ENCODE measurements at regions not wholly inside any gene's neighbourhood (a gene's known extent, or its start where the extent isn't known, plus 50 kb on each side); places are given as distances from the start of the nearest gene placed in this dataset.

DNA sequence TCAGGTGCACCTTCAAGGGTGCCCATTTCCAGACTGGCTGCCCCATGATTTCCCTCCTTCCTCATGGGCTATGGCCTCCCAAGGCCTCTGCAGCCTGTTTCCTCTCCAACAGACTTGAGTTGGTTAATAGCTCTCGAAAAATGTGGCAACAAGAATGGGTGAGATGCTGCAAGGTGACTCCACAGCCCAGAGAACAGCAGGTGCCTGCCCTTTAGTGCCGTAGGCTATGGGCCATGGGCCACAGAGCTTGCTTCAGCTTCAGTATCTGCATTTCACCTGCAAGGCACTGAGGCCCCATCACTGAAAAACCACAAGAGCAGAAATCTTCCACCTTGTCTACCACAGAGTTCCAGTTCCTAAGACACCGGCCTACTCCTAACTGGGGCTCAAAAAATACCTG, 122.0 kb downstream of the ETS2 start:
- POLR2A ChIA-PET = no interaction called here
- TF ChIP-seq, protein P1, sequence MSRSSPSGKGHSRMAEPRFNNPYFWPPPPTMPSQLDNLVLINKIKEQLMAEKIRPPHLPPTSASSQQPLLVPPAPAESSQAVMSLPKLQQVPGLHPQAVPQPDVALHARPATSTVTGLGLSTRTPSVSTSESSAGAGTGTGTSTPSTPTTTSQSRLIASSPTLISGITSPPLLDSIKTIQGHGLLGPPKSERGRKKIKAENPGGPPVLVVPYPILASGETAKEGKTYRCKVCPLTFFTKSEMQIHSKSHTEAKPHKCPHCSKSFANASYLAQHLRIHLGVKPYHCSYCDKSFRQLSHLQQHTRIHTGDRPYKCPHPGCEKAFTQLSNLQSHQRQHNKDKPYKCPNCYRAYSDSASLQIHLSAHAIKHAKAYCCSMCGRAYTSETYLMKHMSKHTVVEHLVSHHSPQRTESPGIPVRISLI (tag by site-specific recombination; IDR thresholded peaks at IDR 0.05) = no peak
- no peak for TF ChIP-seq ZNF146 (tag by site-specific recombination; IDR thresholded peaks at IDR 0.05)
- TF ChIP-seq ZNF747 (tag by site-specific recombination; IDR thresholded peaks at IDR 0.05) = no peak
- TF ChIP-seq ZNF366 (tag by site-specific recombination; conservative IDR thresholded peaks at IDR 0.05) = no peak
- TF ChIP-seq, protein P2, sequence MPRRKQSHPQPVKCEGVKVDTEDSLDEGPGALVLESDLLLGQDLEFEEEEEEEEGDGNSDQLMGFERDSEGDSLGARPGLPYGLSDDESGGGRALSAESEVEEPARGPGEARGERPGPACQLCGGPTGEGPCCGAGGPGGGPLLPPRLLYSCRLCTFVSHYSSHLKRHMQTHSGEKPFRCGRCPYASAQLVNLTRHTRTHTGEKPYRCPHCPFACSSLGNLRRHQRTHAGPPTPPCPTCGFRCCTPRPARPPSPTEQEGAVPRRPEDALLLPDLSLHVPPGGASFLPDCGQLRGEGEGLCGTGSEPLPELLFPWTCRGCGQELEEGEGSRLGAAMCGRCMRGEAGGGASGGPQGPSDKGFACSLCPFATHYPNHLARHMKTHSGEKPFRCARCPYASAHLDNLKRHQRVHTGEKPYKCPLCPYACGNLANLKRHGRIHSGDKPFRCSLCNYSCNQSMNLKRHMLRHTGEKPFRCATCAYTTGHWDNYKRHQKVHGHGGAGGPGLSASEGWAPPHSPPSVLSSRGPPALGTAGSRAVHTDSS (tag by site-specific recombination; IDR thresholded peaks at IDR 0.05) = no peak
- TF ChIP-seq IKZF3 (tag by site-specific recombination; IDR thresholded peaks at IDR 0.05) = no peak
- TF ChIP-seq ZNF423 (tag by site-specific recombination; IDR thresholded peaks at IDR 0.05) = no peak
- CTCF ChIA-PET = no interaction called here

DNA sequence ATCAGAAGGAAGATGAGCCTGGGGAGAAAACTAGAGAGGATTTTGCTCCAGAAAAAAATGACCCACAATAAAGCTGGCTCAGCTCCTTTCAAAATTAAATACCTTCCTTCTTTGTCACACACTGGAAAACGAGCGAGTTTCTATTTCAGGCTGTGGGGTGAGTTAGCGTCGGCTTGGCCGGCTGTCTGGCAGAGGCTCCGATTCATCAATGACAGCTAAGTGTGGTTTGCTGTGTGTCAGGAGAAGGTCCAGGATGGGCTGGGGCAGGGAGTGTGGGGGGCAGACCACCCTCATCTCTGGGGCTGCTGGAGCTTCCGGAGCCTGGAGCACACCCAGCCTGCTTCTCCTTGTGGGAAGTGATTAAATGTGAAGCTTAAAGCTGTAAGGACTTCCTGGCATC, 120.2 kb downstream of the ETS2 start:
- TF ChIP-seq KLF16 (tag by site-specific recombination; IDR thresholded peaks at IDR 0.05) = no peak
- TF ChIP-seq ZNF324 (tag by site-specific recombination; IDR thresholded peaks at IDR 0.05) = no peak
- no peak for TF ChIP-seq ZBTB48 (tag by site-specific recombination; IDR thresholded peaks at IDR 0.05)
- TF ChIP-seq ZNF660 (tag by site-specific recombination; IDR thresholded peaks at IDR 0.05) = no peak
- no peak for TF ChIP-seq ZNF571 (tag by site-specific recombination; IDR thresholded peaks at IDR 0.05)
- no peak for TF ChIP-seq ZNF223 (tag by site-specific recombination; IDR thresholded peaks at IDR 0.05)
- no peak for TF ChIP-seq ZNF121 (tag by site-specific recombination; IDR thresholded peaks at IDR 0.05)
- no peak for TF ChIP-seq ZNF585B (tag by site-specific recombination; IDR thresholded peaks at IDR 0.05)
- TF ChIP-seq, protein P3, sequence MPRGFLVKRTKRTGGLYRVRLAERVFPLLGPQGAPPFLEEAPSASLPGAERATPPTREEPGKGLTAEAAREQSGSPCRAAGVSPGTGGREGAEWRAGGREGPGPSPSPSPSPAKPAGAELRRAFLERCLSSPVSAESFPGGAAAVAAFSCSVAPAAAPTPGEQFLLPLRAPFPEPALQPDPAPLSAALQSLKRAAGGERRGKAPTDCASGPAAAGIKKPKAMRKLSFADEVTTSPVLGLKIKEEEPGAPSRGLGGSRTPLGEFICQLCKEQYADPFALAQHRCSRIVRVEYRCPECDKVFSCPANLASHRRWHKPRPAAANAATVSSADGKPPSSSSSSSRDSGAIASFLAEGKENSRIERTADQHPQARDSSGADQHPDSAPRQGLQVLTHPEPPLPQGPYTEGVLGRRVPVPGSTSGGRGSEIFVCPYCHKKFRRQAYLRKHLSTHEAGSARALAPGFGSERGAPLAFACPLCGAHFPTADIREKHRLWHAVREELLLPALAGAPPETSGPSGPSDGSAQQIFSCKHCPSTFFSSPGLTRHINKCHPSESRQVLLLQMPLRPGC (tag by site-specific recombination; IDR thresholded peaks at IDR 0.05) = no peak
- TF ChIP-seq ZNF623 (tag by site-specific recombination; IDR thresholded peaks at IDR 0.05) = no peak
- no peak for TF ChIP-seq ZNF501 (tag by site-specific recombination; IDR thresholded peaks at IDR 0.05)
- no peak for TF ChIP-seq ZBTB21 (tag by site-specific recombination; IDR thresholded peaks at IDR 0.05)
- no peak for TF ChIP-seq ZNF16 (tag by site-specific recombination; IDR thresholded peaks at IDR 0.05; ENCODE audit: low read depth)
- no peak for TF ChIP-seq IKZF3 (tag by site-specific recombination; IDR thresholded peaks at IDR 0.05)
- TF ChIP-seq ZNF843 (tag by site-specific recombination; IDR thresholded peaks at IDR 0.05) = no peak
- no peak for TF ChIP-seq PRDM1 (tag by site-specific recombination; IDR thresholded peaks at IDR 0.05)
- POLR2A ChIA-PET = no interaction called here
- no peak overlapping the region for H3K4me3 ChIP-seq (ENCODE audit: low read depth, low read length)
- H3K27ac ChIP-seq (ENCODE audit: extremely low read depth, low read depth, low read length) = no peak overlapping the region
- CTCF ChIA-PET = interaction anchor here (0.6 to 1.2 kb wide), 3 partner anchors 11 to 191 kb away, joined by 3 to 4 read pairs (median 3); no protein-coding TSS in a partner anchor
- no peaks in the 10 kb centered on the region for H3K9me3 ChIP-seq (ENCODE audit: control insufficient read depth, insufficient read depth, low read depth, low read length)
- no peaks in the 10 kb centered on the region for H3K4me1 ChIP-seq (ENCODE audit: control insufficient read depth, insufficient read depth, low read length)
- no peaks in the 10 kb centered on the region for H3K36me3 ChIP-seq (ENCODE audit: control insufficient read depth in 2 of 2, insufficient read depth in 1 of 2, low read length in 2 of 2)

More for the DNA sequence above, 122.0 kb downstream of the ETS2 start:
- H3K4me3 ChIP-seq (ENCODE audit: low read depth, low read length) = no peak overlapping the region
- no peaks in the 10 kb centered on the region for H3K36me3 ChIP-seq (ENCODE audit: control insufficient read depth in 2 of 2, insufficient read depth in 1 of 2, low read length in 2 of 2)
- H3K4me1 ChIP-seq (ENCODE audit: control insufficient read depth, insufficient read depth, low read length) = no peaks in the 10 kb centered on the region
- no peak overlapping the region for H3K27ac ChIP-seq (ENCODE audit: extremely low read depth, low read depth, low read length)
- no peaks in the 10 kb centered on the region for H3K9me3 ChIP-seq (ENCODE audit: control insufficient read depth, insufficient read depth, low read depth, low read length)
